ENCODE measurements at regions not wholly inside any gene's neighbourhood (a gene's known extent, or its start where the extent isn't known, plus 50 kb on each side); places are given as distances from the start of the nearest gene placed in this dataset.

DNA sequence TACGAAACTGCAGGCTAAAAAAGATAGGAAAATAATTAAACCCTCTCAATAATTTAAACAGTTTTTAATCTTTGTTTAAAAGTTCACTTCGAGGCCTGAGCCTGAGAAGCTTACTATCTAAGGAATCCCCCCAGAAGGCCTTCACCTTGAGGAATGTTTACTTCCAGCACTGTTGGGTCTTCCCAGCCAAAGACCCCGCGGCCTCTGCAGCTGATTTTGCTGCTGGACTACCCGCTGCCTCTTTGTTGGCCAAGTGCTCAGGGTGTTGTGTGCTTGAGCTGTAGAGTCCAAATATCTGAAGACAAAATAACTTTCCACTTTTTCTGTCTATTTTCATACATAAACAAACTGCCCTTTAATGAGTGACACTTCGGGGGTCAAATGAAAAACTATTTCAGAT is 292.7 kb downstream of the GLRX3 start:
- TF ChIP-seq POLR2A (IDR thresholded peaks at IDR 0.05; ENCODE audit: low read depth, low read length): no peak
- no peak for TF ChIP-seq TAF1 (IDR thresholded peaks at IDR 0.05; ENCODE audit: low read depth, low read length)
- TF ChIP-seq POLR2AphosphoS5 (IDR thresholded peaks at IDR 0.05; ENCODE audit: low read depth, low read length): no peak
- no peak for TF ChIP-seq SPI1 (IDR thresholded peaks at IDR 0.05; ENCODE audit: low read depth, low read length)
- no peak for TF ChIP-seq PAX5 (IDR thresholded peaks at IDR 0.05; ENCODE audit: insufficient read depth, low read length, severe bottlenecking)
